ENCODE measurements at regions not wholly inside any gene's neighbourhood (a gene's known extent, or its start where the extent isn't known, plus 50 kb on each side); places are given as distances from the start of the nearest gene placed in this dataset.

DNA sequence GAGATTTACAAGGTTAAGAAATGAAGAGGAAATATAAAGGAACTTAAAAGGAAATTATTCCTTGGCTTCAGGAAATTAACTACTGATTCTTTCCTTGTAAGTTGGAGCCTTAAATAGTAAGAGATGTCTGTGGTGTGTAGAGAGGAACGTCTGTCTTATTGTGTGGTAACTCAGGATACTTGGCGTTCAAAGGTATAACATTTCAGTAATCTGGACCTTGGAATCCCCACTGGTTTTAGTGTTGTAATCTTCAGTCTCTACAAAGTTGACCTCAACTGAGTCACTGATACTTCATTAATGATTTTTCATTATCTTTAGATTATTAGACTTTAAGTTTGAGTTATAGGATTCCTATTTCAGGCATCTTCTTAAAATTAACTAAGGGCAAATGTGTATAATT lies 79.1 kb upstream of the LSM6 start (continued):
- TF ChIP-seq ELK4 (IDR thresholded peaks at IDR 0.05; ENCODE audit: borderline replicate concordance, low read depth, low read length) = no peak
- TF ChIP-seq, protein P1, sequence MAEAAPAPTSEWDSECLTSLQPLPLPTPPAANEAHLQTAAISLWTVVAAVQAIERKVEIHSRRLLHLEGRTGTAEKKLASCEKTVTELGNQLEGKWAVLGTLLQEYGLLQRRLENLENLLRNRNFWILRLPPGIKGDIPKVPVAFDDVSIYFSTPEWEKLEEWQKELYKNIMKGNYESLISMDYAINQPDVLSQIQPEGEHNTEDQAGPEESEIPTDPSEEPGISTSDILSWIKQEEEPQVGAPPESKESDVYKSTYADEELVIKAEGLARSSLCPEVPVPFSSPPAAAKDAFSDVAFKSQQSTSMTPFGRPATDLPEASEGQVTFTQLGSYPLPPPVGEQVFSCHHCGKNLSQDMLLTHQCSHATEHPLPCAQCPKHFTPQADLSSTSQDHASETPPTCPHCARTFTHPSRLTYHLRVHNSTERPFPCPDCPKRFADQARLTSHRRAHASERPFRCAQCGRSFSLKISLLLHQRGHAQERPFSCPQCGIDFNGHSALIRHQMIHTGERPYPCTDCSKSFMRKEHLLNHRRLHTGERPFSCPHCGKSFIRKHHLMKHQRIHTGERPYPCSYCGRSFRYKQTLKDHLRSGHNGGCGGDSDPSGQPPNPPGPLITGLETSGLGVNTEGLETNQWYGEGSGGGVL (tag by site-specific recombination; IDR thresholded peaks at IDR 0.05) = no peak
- no peak for TF ChIP-seq ZNF148 (tag by site-specific recombination; IDR thresholded peaks at IDR 0.05; ENCODE audit: borderline replicate concordance)
- TF ChIP-seq, protein P2, sequence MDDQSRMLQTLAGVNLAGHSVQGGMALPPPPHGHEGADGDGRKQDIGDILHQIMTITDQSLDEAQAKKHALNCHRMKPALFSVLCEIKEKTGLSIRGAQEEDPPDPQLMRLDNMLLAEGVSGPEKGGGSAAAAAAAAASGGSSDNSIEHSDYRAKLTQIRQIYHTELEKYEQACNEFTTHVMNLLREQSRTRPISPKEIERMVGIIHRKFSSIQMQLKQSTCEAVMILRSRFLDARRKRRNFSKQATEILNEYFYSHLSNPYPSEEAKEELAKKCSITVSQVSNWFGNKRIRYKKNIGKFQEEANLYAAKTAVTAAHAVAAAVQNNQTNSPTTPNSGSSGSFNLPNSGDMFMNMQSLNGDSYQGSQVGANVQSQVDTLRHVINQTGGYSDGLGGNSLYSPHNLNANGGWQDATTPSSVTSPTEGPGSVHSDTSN (CRISPR knock-in tag; IDR thresholded peaks at IDR 0.05) = no peak
- no peak for TF ChIP-seq ZFP37 (tag by site-specific recombination; IDR thresholded peaks at IDR 0.05)

- Histone ChIP-seq H3K36me3 (ENCODE audit: control insufficient read depth in 2 of 2, insufficient read depth in 1 of 2, low read length in 2 of 2) (no peaks in the 10 kb centered on the region), H3K9me3 (ENCODE audit: control insufficient read depth, insufficient read depth, low read depth, low read length) (no peaks in the 10 kb centered on the region), H3K4me3 (ENCODE audit: low read depth, low read length) (no peak overlapping the region), H3K27ac (ENCODE audit: extremely low read depth, low read depth, low read length) (no peak overlapping the region), H3K4me1 (ENCODE audit: control insufficient read depth, insufficient read depth, low read length) (no peaks in the 10 kb centered on the region)
- CTCF ChIA-PET = interaction anchor here (0.6 to 2.7 kb wide), 12 partner anchors 11 to 135 kb away, joined by 3 to 12 read pairs (median 4); no protein-coding TSS in a partner anchor
- POLR2A ChIA-PET = interaction anchor here (0.5 kb wide), 1 partner anchor 104 kb away, joined by 3 read pairs; no protein-coding TSS in a partner anchor
- no peak for TF ChIP-seq ZNF239 (tag by site-specific recombination; IDR thresholded peaks at IDR 0.05)
- TF ChIP-seq, protein P3, sequence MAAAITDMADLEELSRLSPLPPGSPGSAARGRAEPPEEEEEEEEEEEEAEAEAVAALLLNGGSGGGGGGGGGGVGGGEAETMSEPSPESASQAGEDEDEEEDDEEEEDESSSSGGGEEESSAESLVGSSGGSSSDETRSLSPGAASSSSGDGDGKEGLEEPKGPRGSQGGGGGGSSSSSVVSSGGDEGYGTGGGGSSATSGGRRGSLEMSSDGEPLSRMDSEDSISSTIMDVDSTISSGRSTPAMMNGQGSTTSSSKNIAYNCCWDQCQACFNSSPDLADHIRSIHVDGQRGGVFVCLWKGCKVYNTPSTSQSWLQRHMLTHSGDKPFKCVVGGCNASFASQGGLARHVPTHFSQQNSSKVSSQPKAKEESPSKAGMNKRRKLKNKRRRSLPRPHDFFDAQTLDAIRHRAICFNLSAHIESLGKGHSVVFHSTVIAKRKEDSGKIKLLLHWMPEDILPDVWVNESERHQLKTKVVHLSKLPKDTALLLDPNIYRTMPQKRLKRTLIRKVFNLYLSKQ (tag by site-specific recombination; IDR thresholded peaks at IDR 0.05; ENCODE audit: borderline replicate concordance) = no peak
- no peak for TF ChIP-seq ZNF624 (tag by site-specific recombination; IDR thresholded peaks at IDR 0.05)
- no peak for TF ChIP-seq KLF9 (tag by site-specific recombination; IDR thresholded peaks at IDR 0.05; ENCODE audit: low read depth)
- TF ChIP-seq BCL11B (tag by site-specific recombination; IDR thresholded peaks at IDR 0.05; ENCODE audit: low read depth) = no peak
- TF ChIP-seq, protein P2 (CRISPR knock-in tag; IDR thresholded peaks at IDR 0.05) = no peak
- no peak for TF ChIP-seq OSR2 (tag by site-specific recombination; IDR thresholded peaks at IDR 0.05)
- TF ChIP-seq, protein P4, sequence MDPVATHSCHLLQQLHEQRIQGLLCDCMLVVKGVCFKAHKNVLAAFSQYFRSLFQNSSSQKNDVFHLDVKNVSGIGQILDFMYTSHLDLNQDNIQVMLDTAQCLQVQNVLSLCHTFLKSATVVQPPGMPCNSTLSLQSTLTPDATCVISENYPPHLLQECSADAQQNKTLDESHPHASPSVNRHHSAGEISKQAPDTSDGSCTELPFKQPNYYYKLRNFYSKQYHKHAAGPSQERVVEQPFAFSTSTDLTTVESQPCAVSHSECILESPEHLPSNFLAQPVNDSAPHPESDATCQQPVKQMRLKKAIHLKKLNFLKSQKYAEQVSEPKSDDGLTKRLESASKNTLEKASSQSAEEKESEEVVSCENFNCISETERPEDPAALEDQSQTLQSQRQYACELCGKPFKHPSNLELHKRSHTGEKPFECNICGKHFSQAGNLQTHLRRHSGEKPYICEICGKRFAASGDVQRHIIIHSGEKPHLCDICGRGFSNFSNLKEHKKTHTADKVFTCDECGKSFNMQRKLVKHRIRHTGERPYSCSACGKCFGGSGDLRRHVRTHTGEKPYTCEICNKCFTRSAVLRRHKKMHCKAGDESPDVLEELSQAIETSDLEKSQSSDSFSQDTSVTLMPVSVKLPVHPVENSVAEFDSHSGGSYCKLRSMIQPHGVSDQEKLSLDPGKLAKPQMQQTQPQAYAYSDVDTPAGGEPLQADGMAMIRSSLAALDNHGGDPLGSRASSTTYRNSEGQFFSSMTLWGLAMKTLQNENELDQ (tag by site-specific recombination; IDR thresholded peaks at IDR 0.05; ENCODE audit: low read depth) = no peak
- TF ChIP-seq ZNF112 (tag by site-specific recombination; IDR thresholded peaks at IDR 0.05) = no peak
- no peak for TF ChIP-seq MEIS1 (CRISPR knock-in tag; IDR thresholded peaks at IDR 0.05; ENCODE audit: borderline replicate concordance)
- no peak for TF ChIP-seq ZNF830 (tag by site-specific recombination; IDR thresholded peaks at IDR 0.05; ENCODE audit: low read depth)
- no peak for TF ChIP-seq ZNF658 (tag by site-specific recombination; IDR thresholded peaks at IDR 0.05)
These were observed 79.7 kb upstream of the LSM6 start for GRCh38 chr4:146095860-146096259.

All from HEK293 (cell line).